Astrocyte (in vitro differentiated cells and primary cell): ENCODE measurements at regions not wholly inside any gene's neighbourhood (a gene's known extent, or its start where the extent isn't known, plus 50 kb on each side); places are given as distances from the start of the nearest gene placed in this dataset.

Experiments used
- DNase-seq: peaks from one replicate; pipeline ENCODE4 v3.0.0-alpha.2; 2010; ENCODE audit warnings: low read depth
- FAIRE-seq: peaks from 2 replicates; lab custom pipeline; 2011; peaks lifted over from hg19 to GRCh38; lab: Jason Lieb, UNC
- H2AFZ ChIP-seq: 2 replicates; pipeline ENCODE4 v1.6.0; 2012; ENCODE audit warnings: low read depth, low read length, inconsistent platforms
- H3K27ac ChIP-seq: 2 replicates; pipeline ENCODE4 v1.5.1; 2011; ENCODE audit warnings: low read depth, low read length, inconsistent platforms
- H3K27me3 ChIP-seq: 2 replicates; pipeline ENCODE4 v1.6.0; 2011; ENCODE audit warnings: low read length, inconsistent platforms; ENCODE audit not compliant: insufficient read depth
- H3K36me3 ChIP-seq: 2 replicates; pipeline ENCODE4 v1.5.1; 2011; ENCODE audit warnings: low read length, inconsistent platforms; ENCODE audit not compliant: insufficient read depth
- H3K4me1 ChIP-seq: 2 replicates; pipeline ENCODE4 v1.5.1; 2011; ENCODE audit warnings: low read length, inconsistent platforms; ENCODE audit not compliant: insufficient read depth
- H3K4me2 ChIP-seq: 2 replicates; pipeline ENCODE4 v1.6.0; 2012; ENCODE audit warnings: low read length, inconsistent platforms
- H3K4me3 ChIP-seq: 2 replicates; pipeline ENCODE4 v1.5.1; 2011; ENCODE audit warnings: low read depth, mild to moderate bottlenecking, low read length, inconsistent platforms; ENCODE audit not compliant: insufficient read depth
- H3K79me2 ChIP-seq: 2 replicates; pipeline ENCODE4 v1.6.0; 2012; ENCODE audit warnings: mild to moderate bottlenecking, low read length, inconsistent platforms; ENCODE audit not compliant: insufficient read depth
- H3K9ac ChIP-seq: 2 replicates; pipeline ENCODE4 v1.6.0; 2012; ENCODE audit warnings: mild to moderate bottlenecking, low read length, inconsistent platforms
- H3K9me3 ChIP-seq: 2 replicates; pipeline ENCODE4 v1.5.1; 2012; ENCODE audit warnings: low read depth, mild to moderate bottlenecking, low read length, inconsistent platforms; ENCODE audit not compliant: insufficient read depth
- H4K20me1 ChIP-seq: 2 replicates; pipeline ENCODE4 v1.6.0; 2012; ENCODE audit warnings: low read length, inconsistent platforms; ENCODE audit not compliant: insufficient read depth
- H3K27ac Mint-ChIP-seq: one replicate; pipeline ENCODE4 v1.8.0; 2021; ENCODE audit warnings: mild to moderate bottlenecking, mixed read lengths; ENCODE audit not compliant: unreplicated experiment
- H3K27me3 Mint-ChIP-seq: one replicate; pipeline ENCODE4 v1.8.0; 2021; ENCODE audit warnings: low read depth, mixed read lengths; ENCODE audit not compliant: unreplicated experiment
- H3K36me3 Mint-ChIP-seq: one replicate; pipeline ENCODE4 v1.8.0; 2021; ENCODE audit warnings: low read depth, mixed read lengths; ENCODE audit not compliant: unreplicated experiment
- H3K4me1 Mint-ChIP-seq: one replicate; pipeline ENCODE4 v1.8.0; 2021; ENCODE audit warnings: low read depth, mixed read lengths; ENCODE audit not compliant: unreplicated experiment
- H3K4me3 Mint-ChIP-seq: one replicate; pipeline ENCODE4 v1.8.0; 2021; ENCODE audit warnings: mild to moderate bottlenecking, moderate library complexity, mixed read lengths; ENCODE audit not compliant: unreplicated experiment
- H3K9me3 Mint-ChIP-seq: one replicate; pipeline ENCODE4 v1.8.0; 2021; ENCODE audit warnings: mild to moderate bottlenecking, mixed read lengths; ENCODE audit not compliant: unreplicated experiment
- CTCF ChIP-seq: IDR thresholded peaks from 2 replicates; pipeline ENCODE4 v1.5.1; 2011; ENCODE audit warnings: low read depth, mild to moderate bottlenecking, inconsistent platforms, low read length, moderate library complexity; ENCODE audit not compliant: insufficient read depth
- EZH2 ChIP-seq: IDR thresholded peaks from 2 replicates; pipeline ENCODE4 v1.6.1; 2012; ENCODE audit warnings: mild to moderate bottlenecking, low read length, inconsistent platforms; ENCODE audit not compliant: insufficient read depth

- no peak overlapping the region for H3K4me3 ChIP-seq
- no peak overlapping the region for H2AFZ ChIP-seq
- H3K79me2 ChIP-seq, result no peaks in the 10 kb centered on the region
- no peaks in the 10 kb centered on the region for H4K20me1 ChIP-seq
- H3K9me3 Mint-ChIP-seq, result no peaks in the 10 kb centered on the region
- no peaks in the 10 kb centered on the region for H3K4me1 Mint-ChIP-seq
- H3K36me3 ChIP-seq, result no peaks in the 10 kb centered on the region
- no peaks in the 10 kb centered on the region for H3K27me3 Mint-ChIP-seq
- TF ChIP-seq EZH2 (no peak), CTCF (no peak)
- no peaks in the 10 kb centered on the region for H3K36me3 Mint-ChIP-seq
- H3K9ac ChIP-seq, result no peak overlapping the region
- no peaks in the 10 kb centered on the region for H3K4me1 ChIP-seq
- DNase-seq (no peak), FAIRE-seq (no peak)
- no peaks in the 10 kb centered on the region for H3K9me3 ChIP-seq
- no peak overlapping the region for H3K4me3 Mint-ChIP-seq
- H3K27ac Mint-ChIP-seq, result no peak overlapping the region
- no peak overlapping the region for H3K4me2 ChIP-seq
- no peak overlapping the region for H3K27ac ChIP-seq
- H3K27me3 ChIP-seq, result no peaks in the 10 kb centered on the region
Measured at GRCh38 chr4:107182347-107182746, 146.2 kb upstream of the DKK2 start.

GRCh38 chr4:107166873-107167450, 130.8 kb upstream of the DKK2 start:
- H3K4me3 Mint-ChIP-seq, result no peak overlapping the region
- no peaks in the 10 kb centered on the region for H3K36me3 Mint-ChIP-seq
- H2AFZ ChIP-seq, result no peak overlapping the region
- no peak for TF ChIP-seq EZH2
- TF ChIP-seq CTCF, result no peak
- H3K9ac ChIP-seq, result no peak overlapping the region
- H3K4me1 Mint-ChIP-seq, result peaks cover 1% of the 10 kb centered on the region
- H4K20me1 ChIP-seq, result no peaks in the 10 kb centered on the region
- no peaks in the 10 kb centered on the region for H3K79me2 ChIP-seq
- no peak overlapping the region for H3K27ac ChIP-seq
- no peak overlapping the region for H3K27ac Mint-ChIP-seq
- H3K4me3 ChIP-seq, result no peak overlapping the region
- DNase-seq (no peak), FAIRE-seq (no peak)
- no peaks in the 10 kb centered on the region for H3K27me3 ChIP-seq
- no peaks in the 10 kb centered on the region for H3K27me3 Mint-ChIP-seq
- no peaks in the 10 kb centered on the region for H3K9me3 ChIP-seq
- no peaks in the 10 kb centered on the region for H3K9me3 Mint-ChIP-seq
- no peak overlapping the region for H3K4me2 ChIP-seq
- H3K4me1 ChIP-seq, result no peaks in the 10 kb centered on the region
- no peaks in the 10 kb centered on the region for H3K36me3 ChIP-seq

DNA sequence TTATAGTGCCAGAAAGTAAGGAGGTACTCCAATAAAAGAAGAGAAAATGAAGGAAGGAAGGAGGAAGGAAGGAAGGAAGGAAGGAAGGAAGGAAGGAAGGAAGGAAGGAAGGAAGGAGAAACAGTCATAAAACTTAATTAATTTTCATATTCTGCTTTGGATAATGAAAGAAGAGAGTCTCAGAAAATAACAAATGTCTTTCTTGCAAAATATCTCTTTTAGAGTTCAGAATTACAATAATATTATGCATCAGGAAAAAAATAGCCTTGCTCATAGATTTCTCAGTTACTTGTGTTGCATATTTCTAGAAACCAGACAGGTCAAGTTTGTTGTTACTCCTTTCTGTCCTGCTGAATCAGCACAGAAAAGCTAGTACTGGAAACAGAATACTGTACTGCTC, 130.1 kb upstream of the DKK2 start:
- H3K27ac Mint-ChIP-seq, result no peak overlapping the region
- Histone ChIP-seq H3K4me2 (no peak overlapping the region), H3K27me3 (no peaks in the 10 kb centered on the region), H3K36me3 (no peaks in the 10 kb centered on the region), H3K9me3 (no peaks in the 10 kb centered on the region), H3K9ac (no peak overlapping the region), H3K4me1 (no peaks in the 10 kb centered on the region), H3K79me2 (no peaks in the 10 kb centered on the region), H3K4me3 (no peak overlapping the region), H3K27ac (no peak overlapping the region), H2AFZ (no peak overlapping the region), H4K20me1 (no peaks in the 10 kb centered on the region)
- H3K9me3 Mint-ChIP-seq, result no peaks in the 10 kb centered on the region
- no peaks in the 10 kb centered on the region for H3K27me3 Mint-ChIP-seq
- H3K36me3 Mint-ChIP-seq, result no peaks in the 10 kb centered on the region
- DNase-seq (no peak), FAIRE-seq (no peak)
- peaks cover 1% of the 10 kb centered on the region for H3K4me1 Mint-ChIP-seq
- TF ChIP-seq EZH2 (no peak), CTCF (no peak)
- peak overlapping the region; percentile 54 for H3K4me3 Mint-ChIP-seq
